DMS53 treated with DMSO at 0.1 percent for 48 hours (cell line): ENCODE measurements at regions not wholly inside any gene's neighbourhood (a gene's known extent, or its start where the extent isn't known, plus 50 kb on each side); places are given as distances from the start of the nearest gene placed in this dataset.
"Not testable (repeated sequence)": the region's sequence is repeated elsewhere in the genome, so short reads cannot be mapped to it uniquely, and the experiment has no call there.

Experiments used
- DNase-seq: peaks from one replicate; lab custom pipeline; 2025; ENCODE audit not compliant: unreplicated experiment; lab: John Stamatoyannopoulos, UW

DNA sequence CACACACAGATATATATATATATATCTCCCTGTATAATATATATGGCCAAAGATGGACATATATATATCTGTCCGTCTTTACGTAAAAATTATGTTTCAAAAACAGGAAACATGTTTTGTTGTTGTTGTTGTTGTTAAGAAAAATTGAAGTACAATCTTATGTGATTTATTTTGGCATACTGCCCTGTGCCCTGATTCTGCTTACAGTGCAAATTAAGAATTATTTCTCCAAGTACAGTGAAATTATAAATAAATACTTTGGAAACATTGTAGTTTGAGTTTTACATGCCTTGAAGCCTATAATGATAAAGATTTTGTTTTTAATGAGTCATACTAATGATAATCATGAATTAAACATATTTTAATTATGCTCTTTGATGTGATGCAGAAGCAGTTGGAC is 994.9 kb downstream of the DIPK2A start:
- DNase-seq: no peak

DNA sequence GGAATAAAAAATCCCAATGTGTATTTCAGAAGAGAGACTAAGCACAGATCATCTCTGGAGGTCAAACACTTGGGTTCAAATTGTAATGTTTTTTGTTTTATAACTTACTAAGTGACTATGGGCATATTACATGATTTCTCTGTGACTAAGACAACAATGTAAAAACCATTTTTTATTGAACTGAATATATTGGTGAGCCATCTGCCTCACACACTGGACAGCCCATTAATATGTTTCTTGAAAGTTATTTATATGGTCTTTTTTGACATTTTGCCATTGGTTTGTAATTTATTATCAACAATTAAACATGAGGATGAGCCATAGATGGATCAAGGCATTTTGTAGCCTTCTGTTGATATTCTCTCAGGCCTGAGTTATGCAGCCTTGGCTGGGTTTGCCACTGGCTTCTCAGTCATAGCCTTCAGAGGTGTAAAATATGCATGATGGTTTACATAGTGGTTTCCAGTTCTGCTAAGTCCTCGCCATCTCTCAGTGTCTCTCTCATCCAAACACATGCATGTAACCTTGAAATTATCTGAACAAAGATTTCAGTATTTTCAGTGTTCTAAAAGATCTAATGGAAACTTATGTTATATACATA is 997.2 kb downstream of the DIPK2A start:
- DNase-seq: no peak

DNA sequence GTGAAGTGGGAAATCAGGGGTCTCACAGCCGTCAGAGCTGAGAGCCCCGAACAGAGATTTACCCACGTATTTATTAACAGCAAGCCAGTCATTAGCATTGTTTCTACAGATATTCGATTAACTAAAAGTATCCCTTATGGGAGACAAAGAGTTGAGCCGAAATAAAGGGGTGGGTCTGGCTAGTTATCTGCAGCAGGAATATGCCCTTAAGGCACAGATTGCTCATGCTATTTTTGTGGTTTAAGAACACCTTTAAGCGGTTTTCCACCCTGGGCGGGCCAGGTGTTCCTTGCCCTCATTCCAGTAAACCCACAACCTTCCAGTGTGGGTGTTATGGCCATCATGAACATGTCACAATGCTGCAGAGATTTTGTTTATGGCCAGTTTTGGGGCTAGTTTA is 1012.9 kb downstream of the DIPK2A start:
- not testable (repeated sequence) for DNase-seq

DNA sequence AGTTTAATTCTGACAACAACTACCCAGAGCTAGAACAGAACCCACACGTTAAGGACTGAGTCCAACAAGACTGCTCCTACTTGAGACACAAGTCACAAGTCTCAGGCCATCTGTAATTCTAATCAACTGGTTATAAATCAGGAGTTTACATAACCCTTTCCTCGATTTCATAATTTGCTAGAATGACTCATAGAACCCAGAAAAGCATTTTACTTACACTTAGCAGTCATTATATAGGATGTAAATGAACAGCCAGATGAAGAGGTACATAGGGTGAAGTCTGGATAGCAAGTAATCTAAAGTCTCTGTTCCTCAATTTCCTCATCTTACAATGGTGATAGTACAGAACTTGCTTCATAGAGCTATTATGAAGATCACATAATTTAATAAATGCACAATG is 1018.2 kb downstream of the DIPK2A start:
- DNase-seq: no peak

DNA sequence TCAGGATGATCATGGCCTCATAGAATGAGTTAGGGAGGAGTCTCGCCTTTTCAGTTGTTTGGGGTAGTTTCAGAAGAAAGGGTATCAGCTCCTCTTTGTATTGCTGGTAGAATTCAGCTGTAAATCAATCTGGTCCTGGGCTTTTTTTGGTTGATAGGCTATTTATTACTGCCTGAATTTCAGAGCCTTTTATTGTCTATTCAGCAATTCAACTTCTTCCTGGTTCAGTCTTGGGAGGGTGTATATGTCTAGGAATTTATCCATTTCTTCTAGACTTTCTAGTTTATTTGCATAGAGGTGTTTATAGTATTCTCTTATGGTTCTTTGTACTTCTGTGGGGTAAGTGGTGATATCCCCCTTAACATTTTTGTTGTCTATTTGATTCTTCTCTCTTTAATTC is 1024.2 kb downstream of the DIPK2A start:
- no peak for DNase-seq

DNA sequence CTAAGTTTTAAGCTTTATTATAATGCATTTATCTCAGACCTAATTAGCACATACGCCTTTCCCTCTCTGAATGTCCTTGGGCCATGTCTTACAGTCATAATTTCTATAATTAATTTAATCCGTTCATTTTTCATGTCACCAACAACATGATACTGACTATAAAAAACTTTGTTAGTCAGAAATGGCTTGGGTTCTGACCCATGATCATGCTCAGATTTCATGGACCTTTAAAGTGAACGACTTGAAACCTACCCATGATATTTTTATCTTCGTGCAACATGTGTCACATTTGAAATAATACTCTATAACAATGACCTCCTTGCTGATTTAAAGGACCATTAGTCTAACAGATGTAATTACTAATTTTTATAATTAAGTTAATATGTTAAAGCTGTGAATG is 1033.8 kb downstream of the DIPK2A start:
- DNase-seq: no peak

DNA sequence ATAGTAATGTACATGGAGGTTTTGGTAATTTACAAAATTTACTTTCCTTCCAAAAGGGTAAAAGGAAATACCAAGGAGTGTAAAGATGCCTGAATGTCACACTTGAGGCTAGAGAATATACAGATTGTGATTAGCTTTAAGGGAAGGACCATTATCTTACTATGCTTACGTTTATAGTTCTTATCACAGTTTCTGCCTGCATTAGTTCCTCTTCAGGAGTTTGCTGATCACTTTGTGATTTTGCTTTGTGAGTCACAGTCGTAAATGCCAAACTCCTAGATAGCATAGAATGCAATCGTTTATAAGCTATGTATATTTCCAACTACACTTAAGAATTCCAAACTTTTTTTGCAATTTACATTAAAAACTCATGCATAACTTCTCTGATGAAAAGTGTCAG is 1034.6 kb downstream of the DIPK2A start:
- DNase-seq: no peak

DNA sequence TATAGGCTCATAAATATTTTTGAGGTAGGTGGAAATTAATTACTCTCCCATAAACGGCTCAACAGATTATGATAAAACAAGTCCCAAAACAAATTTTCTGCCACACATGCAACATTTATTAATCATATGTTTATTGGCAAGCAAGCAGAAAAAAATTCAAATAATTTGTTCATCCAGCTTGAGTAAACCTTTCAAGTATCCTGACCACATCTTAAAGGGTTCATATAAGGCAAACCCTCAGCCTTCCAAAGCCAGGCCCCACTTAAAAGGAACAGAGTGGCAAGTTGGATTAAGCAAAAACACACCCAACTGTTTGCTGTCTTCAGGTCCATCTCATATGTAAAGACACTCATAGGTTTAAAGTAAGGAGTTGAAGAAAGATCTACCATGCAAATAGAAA is 1042.3 kb downstream of the DIPK2A start:
- DNase-seq: no peak

DNA sequence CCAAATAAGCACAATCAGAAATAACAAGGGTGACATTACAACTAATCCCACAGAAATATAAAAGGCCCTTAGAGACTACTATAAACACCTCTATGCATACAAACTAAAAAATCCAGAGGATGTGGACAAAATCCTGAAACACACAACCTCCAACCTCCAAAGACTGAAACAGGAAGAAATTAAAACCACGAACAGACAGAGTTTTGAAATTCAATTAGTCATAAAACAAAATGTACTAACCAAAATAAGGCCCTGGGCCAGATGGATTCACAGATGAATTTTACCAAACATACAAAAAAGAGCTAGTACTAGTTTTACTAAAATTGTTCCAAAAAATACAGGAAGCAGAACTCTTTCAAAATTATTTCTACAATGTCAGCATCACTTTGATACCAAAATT is 1043.6 kb downstream of the DIPK2A start:
- DNase-seq: no peak

DNA sequence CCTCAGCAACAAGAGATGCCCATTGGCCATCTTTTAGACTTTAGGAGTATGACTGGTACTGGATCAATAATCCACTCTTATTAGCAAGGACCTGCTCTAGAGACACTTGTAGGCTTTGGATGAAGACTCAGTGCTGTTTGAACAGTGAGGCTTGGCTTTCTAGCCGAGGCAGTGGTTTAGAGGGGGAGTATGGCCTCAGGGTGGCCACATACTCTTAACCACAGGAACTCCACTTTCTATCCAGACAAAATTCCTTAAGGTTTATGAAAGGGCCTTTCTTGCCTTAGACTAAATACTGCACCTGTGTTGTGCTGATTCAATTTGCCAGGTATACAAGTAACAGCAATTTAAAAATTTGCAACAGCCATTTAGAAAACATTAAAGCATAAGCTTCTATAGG is 1046.3 kb downstream of the DIPK2A start:
- DNase-seq: no peak

DNA sequence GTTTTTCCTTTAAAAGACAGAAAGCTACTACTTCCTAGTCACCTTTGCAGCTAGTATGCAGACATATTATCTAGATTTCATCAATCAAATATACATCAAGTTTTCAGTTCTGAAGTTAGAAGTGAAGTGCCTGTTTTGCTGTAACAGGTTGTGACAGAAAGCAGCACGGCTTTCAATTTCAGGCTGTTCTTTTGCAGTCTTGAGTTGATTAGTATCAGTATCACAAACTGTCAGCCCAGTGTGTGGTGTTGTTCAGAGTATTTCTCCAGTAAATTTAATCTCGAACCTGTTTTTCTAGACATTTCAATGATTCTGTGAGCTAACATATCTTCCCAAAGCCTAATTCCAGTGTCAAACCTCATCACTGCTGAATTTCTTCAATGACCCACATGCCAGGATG is 1050.8 kb downstream of the DIPK2A start:
- no peak for DNase-seq

DNA sequence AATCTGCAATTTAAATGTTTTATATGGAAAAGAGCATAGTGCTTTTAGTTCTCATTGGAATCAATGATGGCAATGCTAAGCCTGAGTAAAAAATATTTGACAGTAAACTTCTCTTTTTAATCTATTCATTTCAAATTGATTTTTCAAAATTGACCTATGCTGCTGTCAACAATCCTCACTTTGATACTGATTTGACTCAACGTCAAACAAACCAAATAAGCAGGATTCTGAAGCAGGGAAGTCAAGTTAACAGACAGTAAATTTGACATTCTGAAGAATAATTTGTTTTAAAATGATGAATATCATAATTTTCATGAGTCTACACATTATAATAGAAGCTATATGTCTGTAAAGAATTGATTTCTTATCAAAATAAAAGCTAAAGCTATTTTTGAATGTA is 1053.1 kb downstream of the DIPK2A start:
- no peak for DNase-seq

DNA sequence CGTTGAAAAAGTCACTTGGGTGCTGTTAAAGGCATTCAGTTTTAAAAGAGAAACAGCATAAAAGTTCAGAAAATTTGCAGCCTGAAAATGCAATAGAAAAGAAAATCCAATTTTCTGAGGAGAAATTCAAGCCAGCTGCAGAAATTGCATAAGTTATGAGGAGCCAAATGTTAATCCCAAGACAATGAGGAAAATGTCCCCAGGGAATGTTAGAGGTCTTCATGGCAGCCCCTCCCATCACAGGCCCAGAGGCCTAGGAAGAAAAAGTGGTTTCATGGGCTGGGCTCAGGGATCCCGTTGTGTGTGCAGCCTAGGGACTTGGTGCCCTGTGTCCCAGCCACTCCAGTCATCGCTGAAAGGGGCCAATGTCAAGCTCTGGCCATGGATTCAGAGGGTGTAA is 1055.6 kb downstream of the DIPK2A start:
- DNase-seq: not testable (repeated sequence)

DNA sequence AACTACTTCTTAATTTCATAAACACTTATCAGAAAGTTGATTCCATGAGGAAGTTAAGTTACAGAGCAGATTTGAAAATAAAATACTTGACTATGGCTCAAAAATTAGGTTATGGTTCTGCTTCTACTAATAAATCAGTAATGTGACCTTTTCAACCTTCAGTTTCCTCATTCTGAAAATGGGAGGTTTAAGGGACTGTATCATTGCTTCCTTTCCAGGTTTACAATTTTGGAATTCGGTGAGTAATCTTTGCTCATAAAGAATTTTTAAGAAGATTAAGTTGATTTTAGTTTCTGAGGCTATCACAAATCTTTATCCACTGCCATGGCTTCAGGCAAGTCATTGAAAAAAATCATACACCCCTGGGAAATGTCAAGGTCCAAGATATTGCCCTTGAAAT is 1061.2 kb downstream of the DIPK2A start:
- DNase-seq: no peak

DNA sequence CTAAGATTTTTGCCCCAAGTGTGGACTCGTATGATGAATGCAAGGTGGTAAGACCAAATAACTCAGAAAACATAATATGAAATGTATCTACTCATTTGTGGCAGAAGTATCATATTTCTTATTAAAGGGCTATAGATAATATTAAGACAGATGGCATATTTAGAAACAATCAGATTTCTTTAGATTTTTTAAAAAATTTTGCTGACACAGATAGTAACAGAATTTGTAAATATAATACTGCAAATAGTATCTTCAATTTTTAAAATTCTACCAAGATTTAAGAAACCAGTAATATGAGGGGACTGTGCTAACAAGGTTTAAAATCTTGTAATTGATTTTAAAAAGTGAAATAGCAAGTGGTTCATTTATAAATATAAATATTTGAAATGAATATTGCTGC is 1064.1 kb downstream of the DIPK2A start:
- DNase-seq: no peak

DNA sequence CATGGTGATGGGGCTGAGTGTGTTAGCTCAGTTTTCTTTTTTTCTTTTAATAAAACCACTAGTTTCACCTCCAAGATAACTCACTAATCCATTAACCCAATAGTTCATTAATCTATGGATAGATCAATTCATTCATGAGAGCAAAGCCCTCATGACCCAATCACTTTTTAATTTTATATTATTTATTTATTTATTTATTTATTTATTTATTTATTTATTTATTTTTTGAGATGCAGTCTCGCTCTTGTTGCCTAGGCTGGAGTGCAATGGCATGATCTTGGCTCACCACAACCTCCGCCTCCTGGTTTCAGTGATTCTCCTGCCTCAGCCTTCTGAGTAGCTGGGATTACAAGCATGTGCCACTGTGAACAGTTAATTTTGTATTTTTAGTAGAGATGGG is 1082.4 kb downstream of the DIPK2A start:
- not testable (repeated sequence) for DNase-seq

DNA sequence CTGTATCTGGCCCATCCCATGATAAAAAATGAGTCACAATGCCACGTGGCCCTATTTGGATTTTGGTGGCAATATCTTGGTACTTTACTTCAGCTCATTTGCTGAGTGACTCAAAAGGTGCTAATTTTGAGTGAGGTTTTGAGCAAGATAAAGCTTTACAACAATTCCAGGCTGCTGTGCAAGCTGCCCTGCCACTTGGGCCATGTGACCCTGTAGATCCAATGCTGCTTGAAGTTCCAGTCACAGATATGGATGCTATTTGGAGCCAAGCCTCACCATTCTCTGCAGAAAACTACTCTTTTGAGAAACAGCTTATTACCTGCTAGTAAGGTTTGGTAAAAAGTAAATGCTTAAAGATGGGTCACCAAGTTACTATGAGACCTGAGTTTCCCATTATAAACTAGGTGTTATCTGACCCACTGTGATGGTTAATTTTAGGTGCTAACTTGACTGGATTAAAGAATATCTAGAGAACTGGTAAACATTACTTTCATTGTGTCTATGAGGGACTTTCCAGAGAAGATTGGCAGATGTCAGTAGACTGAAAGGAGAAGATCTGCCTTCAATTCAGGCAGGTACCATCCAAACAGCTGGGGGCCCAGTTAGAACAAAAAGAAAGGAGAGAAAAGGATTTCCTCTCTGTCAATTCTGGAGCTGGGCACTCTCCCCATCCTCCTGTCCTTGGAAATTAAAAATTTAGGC is 1083.9 kb downstream of the DIPK2A start:
- DNase-seq: no peak

DNA sequence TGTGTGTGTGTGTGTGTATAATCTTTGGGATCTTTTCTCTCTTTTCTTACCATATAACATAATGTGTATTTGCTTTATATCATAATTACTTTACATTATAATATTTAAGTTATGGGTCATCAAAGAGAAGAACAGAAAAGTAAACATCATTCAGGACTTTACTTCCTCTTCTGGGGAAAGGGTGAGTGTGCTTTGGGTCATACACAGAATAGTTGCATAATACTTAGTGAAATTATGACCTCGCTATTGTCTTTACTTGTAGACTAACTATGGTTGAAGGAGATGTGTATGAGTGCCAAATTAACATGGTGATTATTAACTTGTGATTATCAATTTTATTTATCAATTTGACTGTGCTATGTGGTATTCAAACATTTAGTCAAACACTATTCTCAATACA is 1086.9 kb downstream of the DIPK2A start:
- DNase-seq: no peak

DNA sequence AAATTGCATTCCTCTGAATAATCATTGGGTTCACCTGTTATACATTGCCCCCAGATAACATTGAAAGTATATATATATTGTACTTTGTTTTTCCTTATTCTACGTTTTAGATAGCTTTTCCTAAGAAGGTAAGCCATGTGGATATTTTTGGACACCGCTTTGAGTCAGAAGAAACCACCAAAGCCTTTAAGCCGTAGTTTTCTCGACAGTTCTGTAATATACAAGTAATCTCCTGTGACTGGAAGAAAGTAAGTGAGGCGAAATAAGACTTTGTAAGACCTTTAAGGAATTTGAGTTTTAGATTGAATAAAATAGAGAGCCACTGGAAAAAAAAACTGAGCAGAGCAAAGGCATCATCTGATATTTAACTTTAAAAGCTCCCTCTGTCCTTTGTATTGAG is 1092.0 kb downstream of the DIPK2A start:
- no peak for DNase-seq

DNA sequence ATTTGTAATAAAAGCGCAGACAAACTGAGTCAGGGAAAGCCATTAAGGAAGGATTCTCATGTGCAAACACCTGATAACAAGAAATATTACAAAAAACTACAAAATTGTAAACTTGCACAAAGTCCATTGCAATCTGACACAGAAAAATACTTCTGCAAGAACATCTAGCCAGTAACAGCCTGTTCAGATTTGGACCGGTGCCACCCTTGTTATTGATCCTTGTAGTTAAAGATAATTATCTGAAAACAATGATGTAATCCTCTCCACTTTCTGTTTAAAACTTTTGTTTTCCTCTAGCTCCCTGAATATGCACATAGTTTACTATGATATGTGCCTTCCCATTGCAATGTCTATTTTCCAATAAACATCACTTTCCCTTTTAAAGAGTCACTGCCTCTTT is 1090.2 kb downstream of the PLOD2 start:
- DNase-seq: no peak

DNA sequence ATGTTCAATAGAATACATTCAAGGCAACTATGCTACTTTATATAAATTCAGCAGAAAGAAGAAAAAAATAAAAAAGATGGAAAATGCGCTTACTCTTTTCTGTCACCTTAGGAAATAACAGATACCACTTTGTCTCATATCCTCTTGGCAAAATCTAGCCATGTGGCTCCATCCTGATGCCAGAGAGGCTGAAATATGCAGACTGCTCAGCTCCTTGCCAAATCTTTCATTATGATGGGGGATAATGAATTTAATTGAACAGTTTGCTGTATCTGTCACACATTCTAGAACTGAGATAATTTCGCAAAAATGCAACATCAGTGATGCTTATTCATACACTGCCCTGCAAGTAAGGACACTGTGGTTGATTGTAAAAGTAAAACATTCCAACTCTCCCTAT is 1081.5 kb downstream of the PLOD2 start:
- DNase-seq: no peak

DNA sequence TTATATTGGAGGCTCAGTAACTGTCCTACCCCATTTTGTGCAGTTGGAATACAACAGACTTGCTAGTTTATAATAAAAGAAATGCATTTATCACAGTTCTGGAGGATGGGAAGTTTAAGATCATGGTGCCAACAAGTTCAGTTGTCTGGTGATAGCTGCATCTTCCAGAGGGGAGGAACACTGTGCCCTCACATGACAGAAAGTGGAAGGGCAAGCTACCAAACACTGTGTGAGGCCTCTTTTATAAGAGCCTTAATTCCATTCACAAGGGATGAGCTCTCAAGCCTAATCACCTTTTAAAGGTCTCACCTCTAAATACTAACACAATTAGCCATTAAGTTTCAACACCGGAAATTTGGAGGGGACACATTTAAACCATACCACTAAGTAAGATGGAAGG is 1073.9 kb downstream of the PLOD2 start:
- no peak for DNase-seq

DNA sequence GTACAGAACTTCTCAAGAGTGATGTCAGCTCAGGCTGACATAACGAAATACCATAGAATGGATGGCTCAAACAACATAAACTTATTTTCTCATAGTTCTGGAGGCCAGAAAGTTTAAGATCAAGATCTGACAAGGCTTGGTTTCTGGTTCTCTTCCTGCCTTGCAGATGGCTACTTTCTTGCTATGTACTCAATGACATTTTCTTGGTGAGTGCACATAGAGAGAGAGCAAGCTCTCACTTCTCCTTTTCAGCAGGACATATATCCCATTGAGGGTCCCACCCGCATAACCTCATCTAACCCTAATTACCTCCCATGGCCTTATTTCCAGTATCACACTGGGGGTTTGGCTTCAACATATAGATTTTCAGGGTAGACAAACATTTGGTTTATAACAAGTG is 1072.1 kb downstream of the PLOD2 start:
- DNase-seq: no peak
